ENCODE measurements at regions not wholly inside any gene's neighbourhood (a gene's known extent, or its start where the extent isn't known, plus 50 kb on each side); places are given as distances from the start of the nearest gene placed in this dataset.
"Not testable (repeated sequence)": the region's sequence is repeated elsewhere in the genome, so short reads cannot be mapped to it uniquely, and the experiment has no call there.

- no peak for TF ChIP-seq E2F8 (IDR thresholded peaks at IDR 0.05; ENCODE audit: low read depth, partially characterized antibody)
- no peak for TF ChIP-seq CHD1 (IDR thresholded peaks at IDR 0.05; ENCODE audit: low read depth, low read length)
- TF ChIP-seq, protein P1, sequence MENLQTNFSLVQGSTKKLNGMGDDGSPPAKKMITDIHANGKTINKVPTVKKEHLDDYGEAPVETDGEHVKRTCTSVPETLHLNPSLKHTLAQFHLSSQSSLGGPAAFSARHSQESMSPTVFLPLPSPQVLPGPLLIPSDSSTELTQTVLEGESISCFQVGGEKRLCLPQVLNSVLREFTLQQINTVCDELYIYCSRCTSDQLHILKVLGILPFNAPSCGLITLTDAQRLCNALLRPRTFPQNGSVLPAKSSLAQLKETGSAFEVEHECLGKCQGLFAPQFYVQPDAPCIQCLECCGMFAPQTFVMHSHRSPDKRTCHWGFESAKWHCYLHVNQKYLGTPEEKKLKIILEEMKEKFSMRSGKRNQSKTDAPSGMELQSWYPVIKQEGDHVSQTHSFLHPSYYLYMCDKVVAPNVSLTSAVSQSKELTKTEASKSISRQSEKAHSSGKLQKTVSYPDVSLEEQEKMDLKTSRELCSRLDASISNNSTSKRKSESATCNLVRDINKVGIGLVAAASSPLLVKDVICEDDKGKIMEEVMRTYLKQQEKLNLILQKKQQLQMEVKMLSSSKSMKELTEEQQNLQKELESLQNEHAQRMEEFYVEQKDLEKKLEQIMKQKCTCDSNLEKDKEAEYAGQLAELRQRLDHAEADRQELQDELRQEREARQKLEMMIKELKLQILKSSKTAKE (IDR thresholded peaks at IDR 0.05; ENCODE audit: low read depth, poor library complexity, severe bottlenecking), result no peak
- TF ChIP-seq MYB (IDR thresholded peaks at IDR 0.05; ENCODE audit: borderline replicate concordance, low read depth, low read length), result no peak
These were observed 254.6 kb downstream of the ANKRD60 start (continued) for GRCh38 chr20:57973886-57974285.

- BruUV-seq (replicated peaks); H3K79me2 ChIP-seq (ENCODE audit: control insufficient read depth, insufficient read depth, low read length); H3K4me2 ChIP-seq (ENCODE audit: control insufficient read depth, insufficient read depth); H4K20me1 ChIP-seq (ENCODE audit: control insufficient read depth, insufficient read depth); H3K4me1 ChIP-seq (ENCODE audit: control insufficient read depth, insufficient read depth, low read length); H3K9me3 ChIP-seq (replicated peaks; ENCODE audit: control insufficient read depth, insufficient read depth, low read length); H3K36me3 ChIP-seq (ENCODE audit: control insufficient read depth in 2 of 2, insufficient read depth in 2 of 2, low read length in 1 of 2); FAIRE-seq; H3K9ac ChIP-seq (ENCODE audit: control insufficient read depth, insufficient read depth, low read length); CTCF ChIA-PET; H3K27me3 ChIP-seq (replicated peaks in 1 of 2; ENCODE audit: control insufficient read depth in 2 of 2, insufficient read depth in 2 of 2, low read length in 1 of 2); SMC1A ChIA-PET (ENCODE audit: uncharacterized antibody, unreplicated experiment); ATAC-seq; in situ Hi-C loops (cut with MboI); H3K4me3 ChIP-seq; H3K27ac ChIP-seq (ENCODE audit: control insufficient read depth, insufficient read depth); RAD21 ChIA-PET (ENCODE audit: unreplicated experiment); DNase-seq (ENCODE audit: low read depth, low spot score); H2AFZ ChIP-seq (ENCODE audit: control insufficient read depth, low read depth, low read length); POLR2A ChIA-PET; intact Hi-C loops (cut with micrococcal nuclease; ENCODE audit: unreplicated experiment): not testable (repeated sequence)
- WGBS (ENCODE audit: insufficient coverage, insufficient replicate concordance, low lambda C conversion rate, missing lambda C conversion rate), result 9% methylated on average over 1 of the region's 1 CpG
These were observed 256.9 kb downstream of the ANKRD60 start for GRCh38 chr20:57971583-57971982.

Measured in GM12878 (cell line).